Chondrocyte (in vitro differentiated cells): ENCODE measurements at regions not wholly inside any gene's neighbourhood (a gene's known extent, or its start where the extent isn't known, plus 50 kb on each side); places are given as distances from the start of the nearest gene placed in this dataset.

Experiments used
- DNase-seq: peaks from one replicate; pipeline ENCODE4 v3.0.0; 2021; ENCODE audit warnings: mixed read lengths, low spot score
- H3K27ac Mint-ChIP-seq: one replicate; pipeline ENCODE4 v1.8.0; 2021; ENCODE audit warnings: mild to moderate bottlenecking, moderate library complexity, mixed read lengths; ENCODE audit not compliant: unreplicated experiment
- H3K27me3 Mint-ChIP-seq: 2 replicates; pipeline ENCODE4 v1.8.0; 2021; ENCODE audit warnings: low read depth, mixed read lengths
- H3K36me3 Mint-ChIP-seq: 2 replicates; pipeline ENCODE4 v1.8.0; 2021; ENCODE audit warnings: low read depth, mixed read lengths
- H3K4me1 Mint-ChIP-seq: 2 replicates; pipeline ENCODE4 v1.8.0; 2021; ENCODE audit warnings: low read depth, mild to moderate bottlenecking, mixed read lengths
- H3K4me3 Mint-ChIP-seq: one replicate; pipeline ENCODE4 v1.8.0; 2021; ENCODE audit warnings: mild to moderate bottlenecking, moderate library complexity, mixed read lengths; ENCODE audit not compliant: unreplicated experiment
- H3K9me3 Mint-ChIP-seq: 2 replicates; pipeline ENCODE4 v1.8.0; 2021; ENCODE audit warnings: low read depth, mixed read lengths
- CTCF ChIP-seq: fragments of 200-600 bp; sonication (generic); IDR thresholded peaks from 2 replicates; pipeline ENCODE4 v1.5.0; 2021; ENCODE audit warnings: antibody characterized with exemption, mild to moderate bottlenecking, moderate library complexity

GRCh38 chr10:15448598-15448997 is 77.5 kb upstream of the FAM171A1 start:
- Mint-ChIP-seq H3K27me3 (peaks cover 3% of the 10 kb centered on the region), H3K4me1 (peaks cover 3% of the 10 kb centered on the region), H3K9me3 (no peaks in the 10 kb centered on the region), H3K36me3 (no peaks in the 10 kb centered on the region), H3K27ac (no peak overlapping the region), H3K4me3 (no peak overlapping the region)
- DNase-seq: no peak
- no peak for TF ChIP-seq CTCF

- no peak for DNase-seq
- Mint-ChIP-seq H3K27ac (no peak overlapping the region), H3K4me3 (no peak overlapping the region), H3K27me3 (peaks cover 3% of the 10 kb centered on the region), H3K9me3 (no peaks in the 10 kb centered on the region), H3K4me1 (peaks cover 3% of the 10 kb centered on the region), H3K36me3 (no peaks in the 10 kb centered on the region)
- TF ChIP-seq CTCF: no peak
Measured at GRCh38 chr10:15445006-15445390, 73.9 kb upstream of the FAM171A1 start.

- Mint-ChIP-seq H3K4me3 (no peak overlapping the region), H3K4me1 (peaks cover 9% of the 10 kb centered on the region), H3K27ac (no peak overlapping the region), H3K9me3 (no peaks in the 10 kb centered on the region), H3K27me3 (peaks cover 3% of the 10 kb centered on the region), H3K36me3 (no peaks in the 10 kb centered on the region)
- TF ChIP-seq CTCF: no peak
- DNase-seq: no peak
Measured at GRCh38 chr10:15444105-15445005, 73.3 kb upstream of the FAM171A1 start.

- H3K36me3 Mint-ChIP-seq: no peaks in the 10 kb centered on the region
Measured at GRCh38 chr10:15442056-15442455, 71.0 kb upstream of the FAM171A1 start.

GRCh38 chr10:15440204-15440711 is 69.2 kb upstream of the FAM171A1 start:
- no peaks in the 10 kb centered on the region for H3K9me3 Mint-ChIP-seq
- H3K27ac Mint-ChIP-seq: no peak overlapping the region
- no peaks in the 10 kb centered on the region for H3K36me3 Mint-ChIP-seq
- H3K4me1 Mint-ChIP-seq: peaks cover 18% of the 10 kb centered on the region
- TF ChIP-seq CTCF: no peak
- no peak for DNase-seq
- no peak overlapping the region for H3K4me3 Mint-ChIP-seq
- H3K27me3 Mint-ChIP-seq: peaks cover 3% of the 10 kb centered on the region

More at GRCh38 chr10:15442056-15442455, 71.0 kb upstream of the FAM171A1 start:
- no peak for TF ChIP-seq CTCF
- DNase-seq: no peak
- Mint-ChIP-seq H3K9me3 (no peaks in the 10 kb centered on the region), H3K27me3 (peaks cover 3% of the 10 kb centered on the region), H3K4me3 (no peak overlapping the region), H3K27ac (no peak overlapping the region), H3K4me1 (peaks cover 14% of the 10 kb centered on the region)
